A549 (cell line): ENCODE measurements at regions not wholly inside any gene's neighbourhood (a gene's known extent, or its start where the extent isn't known, plus 50 kb on each side); places are given as distances from the start of the nearest gene placed in this dataset.

Source experiments
- CHD2 ChIP-seq: fragments of 150-350 bp; IDR thresholded peaks from 2 replicates; pipeline ENCODE4 v1.6.1; 2014; ENCODE audit warnings: low read length; ENCODE audit not compliant: partially characterized antibody
- CHD4 ChIP-seq: fragments of 200-600 bp; sonication (generic); IDR thresholded peaks from 2 replicates; pipeline ENCODE4 v1.6.1; 2016; ENCODE audit warnings: antibody characterized with exemption, mild to moderate bottlenecking, borderline replicate concordance
- E2F6 ChIP-seq: IDR thresholded peaks from 2 replicates; pipeline ENCODE4 v1.6.1; 2012; ENCODE audit warnings: low read depth, borderline replicate concordance
- EP300 ChIP-seq, 2 experiments: fragments of >200 bp; sonication (Bioruptor Twin); formaldehyde crosslinking; IDR thresholded peaks; 2 replicates in 1 of 2; 3 replicates in 1 of 2; pipeline ENCODE4 v1.6.1; 2016 to 2017
- JUN ChIP-seq, 2 experiments: fragments of >200 bp; sonication (Bioruptor Twin); formaldehyde crosslinking; IDR thresholded peaks; 2 replicates in 1 of 2; 3 replicates in 1 of 2; pipeline ENCODE4 v1.6.1; 2016 to 2017
- JUNB ChIP-seq: fragments of >200 bp; sonication (Bioruptor Twin); formaldehyde crosslinking; IDR thresholded peaks from 2 replicates; pipeline ENCODE4 v1.6.1; 2016
- KDM1A ChIP-seq: fragments of 200-600 bp; sonication (generic); IDR thresholded peaks from 2 replicates; pipeline ENCODE4 v1.6.1; 2016; ENCODE audit warnings: low read depth, mild to moderate bottlenecking
- RCOR1 ChIP-seq: fragments of 150-350 bp; IDR thresholded peaks from 2 replicates; pipeline ENCODE4 v1.6.1; 2014; ENCODE audit warnings: antibody characterized with exemption, low read length, low read depth
- REST ChIP-seq: fragments of 200-600 bp; sonication (generic); IDR thresholded peaks from 2 replicates; pipeline ENCODE4 v1.6.1; 2016; ENCODE audit warnings: antibody characterized with exemption, mild to moderate bottlenecking, moderate library complexity
- SREBF2 ChIP-seq: fragments of 450-650 bp; IDR thresholded peaks from 2 replicates; pipeline ENCODE4 v1.6.1; 2014; ENCODE audit warnings: mild to moderate bottlenecking, moderate library complexity
- ZFP36 ChIP-seq: fragments of 450-650 bp; IDR thresholded peaks from 2 replicates; pipeline ENCODE4 v1.6.1; 2014; ENCODE audit warnings: borderline replicate concordance; ENCODE audit not compliant: partially characterized antibody
- TF ChIP-seq, protein P1 (sequence below): fragments of >200 bp; sonication (Bioruptor Twin); formaldehyde crosslinking; IDR thresholded peaks from 3 replicates; pipeline ENCODE4 v1.5.1; 2016

DNA sequence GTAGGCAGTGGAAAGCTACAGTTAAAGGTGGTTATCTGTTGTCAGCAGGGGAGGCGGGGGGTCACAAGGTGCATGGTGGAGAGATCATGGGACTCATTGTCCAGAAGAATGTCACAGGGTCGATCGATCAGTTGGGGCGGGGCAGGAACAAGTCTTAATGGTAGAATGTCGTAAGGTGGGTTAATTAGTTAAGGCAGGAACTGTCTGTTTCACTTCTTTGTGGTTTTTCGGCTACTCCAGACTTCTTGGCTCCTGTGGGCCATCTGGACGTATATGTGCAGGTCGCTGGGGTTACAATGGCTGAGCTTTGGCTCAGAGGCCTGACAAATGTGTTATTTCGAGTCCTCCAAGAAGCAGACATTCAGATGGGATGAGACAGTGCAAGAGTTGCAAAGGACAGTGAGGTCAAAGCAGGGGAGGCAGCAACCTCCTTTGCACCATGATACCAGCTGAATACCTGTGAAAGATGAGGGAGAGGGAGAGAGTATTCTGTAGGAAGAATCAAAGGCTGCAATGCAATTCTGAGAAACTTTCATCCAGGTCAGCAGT, 246.9 kb upstream of the TMEM132C start:
- no peak for TF ChIP-seq REST
- no peak for TF ChIP-seq JUN (IDR thresholded peaks at IDR 0.05)
- TF ChIP-seq CHD4: no peak
- no peak for TF ChIP-seq SREBF2
- TF ChIP-seq, protein P1, sequence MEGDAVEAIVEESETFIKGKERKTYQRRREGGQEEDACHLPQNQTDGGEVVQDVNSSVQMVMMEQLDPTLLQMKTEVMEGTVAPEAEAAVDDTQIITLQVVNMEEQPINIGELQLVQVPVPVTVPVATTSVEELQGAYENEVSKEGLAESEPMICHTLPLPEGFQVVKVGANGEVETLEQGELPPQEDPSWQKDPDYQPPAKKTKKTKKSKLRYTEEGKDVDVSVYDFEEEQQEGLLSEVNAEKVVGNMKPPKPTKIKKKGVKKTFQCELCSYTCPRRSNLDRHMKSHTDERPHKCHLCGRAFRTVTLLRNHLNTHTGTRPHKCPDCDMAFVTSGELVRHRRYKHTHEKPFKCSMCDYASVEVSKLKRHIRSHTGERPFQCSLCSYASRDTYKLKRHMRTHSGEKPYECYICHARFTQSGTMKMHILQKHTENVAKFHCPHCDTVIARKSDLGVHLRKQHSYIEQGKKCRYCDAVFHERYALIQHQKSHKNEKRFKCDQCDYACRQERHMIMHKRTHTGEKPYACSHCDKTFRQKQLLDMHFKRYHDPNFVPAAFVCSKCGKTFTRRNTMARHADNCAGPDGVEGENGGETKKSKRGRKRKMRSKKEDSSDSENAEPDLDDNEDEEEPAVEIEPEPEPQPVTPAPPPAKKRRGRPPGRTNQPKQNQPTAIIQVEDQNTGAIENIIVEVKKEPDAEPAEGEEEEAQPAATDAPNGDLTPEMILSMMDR: no peak
- no peak for TF ChIP-seq E2F6
- no peak for TF ChIP-seq ZFP36
- TF ChIP-seq EP300 (IDR thresholded peaks at IDR 0.05): no peak
- TF ChIP-seq JUNB: no peak
- TF ChIP-seq CHD2: no peak
- TF ChIP-seq RCOR1: no peak
- TF ChIP-seq KDM1A: no peak
